ENCODE measurements at regions not wholly inside any gene's neighbourhood (a gene's known extent, or its start where the extent isn't known, plus 50 kb on each side); places are given as distances from the start of the nearest gene placed in this dataset.

GRCh38 chr3:176690083-176690869, 507.0 kb downstream of the TBL1XR1 start:
- DNase-seq (ENCODE audit: extremely low read depth in 1 of 11, low read depth in 9 of 11, low spot score in 4 of 11): no peak

DNA sequence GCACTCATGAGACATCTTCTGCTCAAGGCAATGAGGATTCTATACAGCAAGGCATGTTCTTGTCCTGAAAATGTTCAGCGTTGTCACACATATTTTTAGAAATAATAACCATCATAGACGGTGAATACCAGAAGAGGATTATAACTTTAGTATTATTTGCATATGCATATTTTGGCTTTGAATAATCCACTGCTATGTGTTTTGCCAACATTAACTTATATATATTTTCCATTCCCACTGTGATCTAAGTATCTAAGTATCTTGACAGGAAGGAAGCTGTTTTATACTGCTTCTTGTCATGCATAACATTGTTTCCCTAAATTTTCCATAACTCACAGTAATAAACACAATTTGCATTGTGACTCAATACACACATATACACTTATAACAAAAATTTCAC, 509.5 kb downstream of the TBL1XR1 start:
- no peak for DNase-seq (ENCODE audit: extremely low read depth in 1 of 11, low read depth in 9 of 11, low spot score in 4 of 11)

DNA sequence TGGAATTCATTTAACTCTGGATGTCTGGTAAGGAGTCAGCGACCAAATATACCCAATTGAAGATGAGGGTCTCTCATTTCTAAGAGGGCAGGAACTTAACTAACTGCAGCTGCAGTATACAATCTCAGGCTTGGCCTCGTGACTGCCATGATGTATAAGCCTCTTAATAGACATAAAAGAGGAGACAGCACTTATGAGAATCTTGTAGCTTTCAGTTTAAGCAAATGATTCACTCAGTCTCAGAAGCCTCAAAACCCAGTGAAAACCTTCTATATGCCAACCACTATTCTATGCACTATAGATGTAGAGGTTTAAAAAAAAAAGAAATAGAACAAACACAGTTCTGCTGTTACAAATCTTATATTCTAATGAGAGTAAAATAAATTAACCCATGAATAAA, 513.9 kb downstream of the TBL1XR1 start:
- no peak for DNase-seq (ENCODE audit: extremely low read depth in 1 of 11, low read depth in 9 of 11, low spot score in 4 of 11)

- peak in 10 of 11 donors; percentile 1 to 47 (median 22) for DNase-seq (ENCODE audit: extremely low read depth in 1 of 11, low read depth in 9 of 11, low spot score in 4 of 11)
These were observed 533.1 kb downstream of the TBL1XR1 start for GRCh38 chr3:176663837-176664831.

DNA sequence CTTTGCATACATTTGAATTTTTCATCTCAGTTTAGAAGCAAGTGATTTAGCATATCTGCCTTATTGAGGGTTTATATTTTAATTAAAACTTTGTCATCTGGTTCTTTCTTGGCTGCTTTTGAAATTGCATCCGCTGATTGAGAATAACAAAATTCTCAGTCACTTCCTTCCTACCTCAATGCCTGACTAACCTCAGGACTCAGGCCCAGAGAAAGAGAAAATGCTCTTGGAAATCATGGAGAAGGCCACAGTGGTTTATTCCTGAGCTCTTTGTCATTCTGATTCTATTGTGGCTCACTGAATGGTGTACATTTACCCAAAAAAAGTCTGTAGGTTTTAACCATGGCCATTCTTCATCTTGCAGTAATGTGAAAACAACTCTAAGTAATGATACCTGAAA, 533.9 kb downstream of the TBL1XR1 start:
- no peak for DNase-seq (ENCODE audit: extremely low read depth in 1 of 11, low read depth in 9 of 11, low spot score in 4 of 11)

GRCh38 chr3:176661432-176661964, 535.8 kb downstream of the TBL1XR1 start:
- DNase-seq (ENCODE audit: extremely low read depth in 1 of 11, low read depth in 9 of 11, low spot score in 4 of 11): no peak

DNA sequence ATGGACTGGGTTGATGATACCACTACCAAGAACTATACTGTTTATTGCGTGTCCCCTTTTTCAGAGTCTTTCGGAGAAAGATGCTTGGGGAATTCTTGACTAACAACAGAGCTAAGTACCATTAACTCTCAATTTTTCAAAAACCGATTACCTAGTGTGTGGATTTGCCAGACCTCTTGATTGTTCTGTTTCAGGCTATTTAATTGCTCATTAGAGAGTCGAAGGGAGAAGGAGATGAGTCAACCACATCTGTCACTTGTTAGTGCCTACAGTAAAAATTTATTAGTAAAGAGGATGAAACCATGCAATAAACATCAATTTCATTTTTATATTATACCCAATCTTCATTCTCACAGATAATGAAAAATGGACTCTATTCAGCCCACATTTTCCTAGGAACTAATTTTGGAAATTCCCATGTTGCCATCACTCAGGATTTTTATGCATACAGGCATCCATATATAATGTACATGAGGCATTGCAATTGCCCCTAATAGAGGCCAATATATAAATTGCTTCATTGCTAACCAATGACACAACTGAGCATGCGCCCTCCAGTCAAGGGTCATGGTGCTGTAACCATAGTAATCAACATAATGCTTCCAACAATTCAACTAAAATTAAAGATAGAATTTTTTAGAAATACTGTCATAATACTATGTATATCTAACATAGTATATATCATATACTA, 541.7 kb downstream of the TBL1XR1 start:
- DNase-seq (ENCODE audit: extremely low read depth in 1 of 11, low read depth in 9 of 11, low spot score in 4 of 11): no peak

DNA sequence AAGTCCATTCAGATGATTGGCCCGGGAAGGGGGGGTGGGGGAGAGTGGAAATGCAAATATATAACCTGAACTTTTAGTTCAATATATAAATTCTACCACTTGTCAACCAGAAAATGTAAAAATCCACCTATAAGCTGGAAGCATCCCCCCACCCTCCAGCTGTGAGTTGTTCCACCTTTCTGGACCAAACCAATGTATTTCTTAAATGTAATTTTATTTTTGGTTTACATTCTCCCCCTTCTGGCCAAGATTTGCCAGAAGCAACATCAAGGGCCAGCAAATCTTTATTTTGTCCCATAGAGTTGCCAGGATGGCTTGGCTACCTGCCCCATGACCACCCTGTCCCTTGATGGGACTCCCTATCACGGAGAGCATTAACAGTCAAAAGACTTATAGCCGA, 545.7 kb downstream of the TBL1XR1 start:
- no peak for DNase-seq (ENCODE audit: extremely low read depth in 1 of 11, low read depth in 9 of 11, low spot score in 4 of 11)

DNA sequence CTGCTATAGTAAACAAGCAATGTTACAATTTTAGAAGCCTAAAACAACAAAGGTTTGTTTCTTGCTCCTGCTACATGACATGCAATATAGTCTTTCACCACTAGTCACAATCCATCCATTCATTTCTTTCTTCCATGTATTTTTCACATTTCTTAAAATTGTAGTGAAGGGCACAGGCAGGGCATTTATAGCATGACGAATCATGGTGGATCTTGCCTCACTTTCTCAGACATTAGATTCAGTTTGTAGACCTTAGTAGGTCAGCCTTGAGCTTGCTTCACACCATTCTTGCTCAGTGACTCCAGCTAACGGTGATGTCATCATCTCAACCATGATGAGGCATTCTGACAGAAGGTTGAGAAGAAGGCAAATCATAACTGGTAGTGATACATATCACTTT, 546.8 kb downstream of the TBL1XR1 start:
- no peak for DNase-seq (ENCODE audit: extremely low read depth in 1 of 11, low read depth in 9 of 11, low spot score in 4 of 11)

GRCh38 chr3:176647987-176648386, 549.3 kb downstream of the TBL1XR1 start:
- DNase-seq (ENCODE audit: extremely low read depth in 1 of 11, low read depth in 9 of 11, low spot score in 4 of 11): no peak

DNA sequence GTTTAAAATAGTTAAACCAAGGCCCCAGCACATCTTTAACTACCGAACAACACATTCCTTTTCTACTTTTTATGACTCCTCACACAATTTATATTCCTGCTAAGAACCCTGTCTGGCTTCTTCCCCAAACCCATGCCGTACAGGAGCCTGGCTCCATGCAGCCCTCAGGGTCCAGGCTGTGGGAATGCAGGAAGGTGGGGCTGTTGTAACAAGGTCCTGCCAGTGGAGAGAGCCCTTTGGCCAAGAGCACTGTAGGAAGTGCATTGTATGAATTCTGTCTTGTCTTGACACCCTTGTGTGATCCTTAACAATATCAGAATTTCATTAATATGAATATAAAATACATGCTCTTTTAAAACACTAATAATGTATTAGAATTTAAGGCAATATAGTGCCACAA, 563.8 kb downstream of the TBL1XR1 start:
- no peak for DNase-seq (ENCODE audit: extremely low read depth in 1 of 11, low read depth in 9 of 11, low spot score in 4 of 11)

DNA sequence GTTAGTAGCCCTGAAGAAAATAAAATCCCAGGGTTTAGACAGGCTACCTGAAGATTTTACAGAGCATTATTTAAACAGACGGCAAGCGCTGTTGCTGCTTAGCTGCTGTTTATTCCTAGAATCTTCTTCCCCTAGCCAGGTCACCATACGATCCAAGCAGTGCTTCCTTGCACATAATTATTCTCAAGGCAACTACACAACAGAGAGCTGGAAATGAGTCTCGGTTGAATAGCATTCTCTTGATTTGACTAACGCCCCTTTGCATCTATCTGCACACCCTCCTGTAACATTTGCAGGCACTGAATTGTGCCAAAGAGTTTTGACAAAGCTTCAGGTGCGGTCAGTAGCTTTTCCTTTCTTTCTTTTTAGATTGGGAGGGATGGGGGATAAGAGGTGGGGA, 564.4 kb downstream of the TBL1XR1 start:
- no peak for DNase-seq (ENCODE audit: extremely low read depth in 1 of 11, low read depth in 9 of 11, low spot score in 4 of 11)

- no peak for DNase-seq (ENCODE audit: extremely low read depth in 1 of 11, low read depth in 9 of 11, low spot score in 4 of 11)
These were observed 566.1 kb downstream of the TBL1XR1 start for GRCh38 chr3:176631165-176631564.

GRCh38 chr3:176628101-176628639, 569.1 kb downstream of the TBL1XR1 start:
- no peak for DNase-seq (ENCODE audit: extremely low read depth in 1 of 11, low read depth in 9 of 11, low spot score in 4 of 11)

DNA sequence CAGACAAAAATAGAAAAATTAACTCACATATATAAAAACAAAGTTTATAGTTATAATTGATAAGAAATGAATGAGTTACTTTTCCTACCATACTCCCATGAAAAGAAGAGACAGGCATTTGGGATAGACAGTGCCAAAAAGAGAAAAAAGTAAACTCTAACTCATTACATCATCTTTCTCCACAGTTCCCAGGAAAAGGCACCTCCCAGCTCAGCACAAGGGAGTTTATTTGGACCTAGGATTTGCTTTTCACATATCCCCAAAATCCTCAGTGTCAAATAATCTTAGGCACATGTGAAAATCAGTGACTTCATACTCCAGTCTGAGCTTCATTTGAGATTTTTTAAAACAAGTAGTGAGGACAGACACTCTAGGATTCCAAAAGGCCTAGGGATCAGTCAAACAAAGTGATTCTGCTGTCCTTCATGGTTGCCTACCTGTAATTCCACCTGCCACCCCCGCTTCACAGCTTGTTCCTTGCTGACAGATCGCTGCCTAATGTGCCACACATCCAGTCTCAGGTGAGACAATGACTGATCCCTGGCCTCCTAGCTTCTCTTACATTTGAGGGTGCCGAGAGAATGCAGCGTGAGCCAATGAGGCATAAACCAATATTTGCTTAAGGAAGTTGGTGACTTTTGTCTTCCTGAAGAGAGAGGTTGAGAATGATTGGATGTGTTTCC, 573.7 kb downstream of the TBL1XR1 start:
- DNase-seq (ENCODE audit: extremely low read depth in 1 of 11, low read depth in 9 of 11, low spot score in 4 of 11): no peak

DNA sequence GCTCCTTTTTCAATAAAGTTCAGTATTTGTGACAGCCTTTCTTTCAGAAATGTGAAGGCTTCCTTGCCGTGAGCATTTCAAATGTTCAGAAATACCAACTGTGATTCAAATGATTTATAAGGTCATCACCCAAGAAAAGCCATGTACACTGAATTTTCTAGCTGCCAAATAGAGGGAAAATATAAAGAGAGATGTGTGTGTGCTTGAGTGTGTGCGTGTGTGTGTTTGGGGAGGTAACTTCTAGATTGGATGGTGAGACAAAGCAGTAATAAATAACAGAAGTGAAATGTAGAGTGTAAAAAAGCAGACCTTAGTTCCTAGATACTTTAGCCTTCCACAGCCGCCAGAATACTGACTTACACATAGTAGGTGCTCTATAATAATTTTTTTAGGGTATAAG, 577.4 kb downstream of the TBL1XR1 start:
- DNase-seq (ENCODE audit: extremely low read depth in 1 of 11, low read depth in 9 of 11, low spot score in 4 of 11): no peak

- no peak for DNase-seq (ENCODE audit: extremely low read depth in 1 of 11, low read depth in 9 of 11, low spot score in 4 of 11)
These were observed 581.5 kb downstream of the TBL1XR1 start for GRCh38 chr3:176615826-176616225.

GRCh38 chr3:176611703-176612102, 585.6 kb downstream of the TBL1XR1 start:
- no peak for DNase-seq (ENCODE audit: extremely low read depth in 1 of 11, low read depth in 9 of 11, low spot score in 4 of 11)

DNA sequence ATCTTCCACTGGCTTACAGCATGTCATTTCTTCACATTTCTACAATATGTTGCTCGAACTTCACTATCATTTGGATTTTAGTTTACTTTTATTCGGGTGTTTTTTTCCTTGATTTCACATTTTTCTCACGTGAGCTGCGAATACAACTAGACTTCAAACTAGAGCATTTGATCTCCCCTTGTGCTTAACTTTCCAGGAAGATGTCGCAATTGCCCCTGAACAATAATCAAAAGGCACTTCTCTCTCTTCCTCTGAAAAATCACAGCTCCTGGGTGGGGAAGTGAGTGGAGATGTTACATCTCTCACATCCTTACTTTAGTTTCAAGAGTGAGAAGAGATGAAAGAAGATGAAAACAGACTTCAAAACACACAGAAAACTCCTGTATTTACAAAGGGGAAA, 587.9 kb downstream of the TBL1XR1 start:
- DNase-seq (ENCODE audit: extremely low read depth in 1 of 11, low read depth in 9 of 11, low spot score in 4 of 11): no peak

Data from renal cortex interstitium (tissue), 11 donors.